ENCODE measurements at regions not wholly inside any gene's neighbourhood (a gene's known extent, or its start where the extent isn't known, plus 50 kb on each side); places are given as distances from the start of the nearest gene placed in this dataset.

- WGBS, result 89% methylated on average over 19 of the region's 19 CpGs
- intact Hi-C loops (cut with DNase I), result no loop called here
These were observed 308.0 kb downstream of the RRAGC start for GRCh38 chr1:38551318-38552307.

GRCh38 chr1:38549191-38549590, 310.4 kb downstream of the RRAGC start:
- no peaks in the 10 kb centered on the region for H3K36me3 ChIP-seq
- intact Hi-C loops (cut with DNase I), result no loop called here
- TF ChIP-seq EP300 (IDR thresholded peaks at IDR 0.05) (no peak), POLR2A (IDR thresholded peaks at IDR 0.05; ENCODE audit: low read depth) (no peak), CTCF (IDR thresholded peaks at IDR 0.05) (no peak), POLR2AphosphoS5 (IDR thresholded peaks at IDR 0.05) (no peak)
- H3K27me3 ChIP-seq, result peaks cover 0 to 7% (median 0%) of the 10 kb centered on the region in 4 donors
- H3K27ac ChIP-seq (replicated peaks in 1 of 4), result no peak overlapping the region
- H3K4me3 ChIP-seq, result no peak overlapping the region
- H3K9me3 ChIP-seq, result no peaks in the 10 kb centered on the region
- DNase-seq (ENCODE audit: extremely low spot score), result no peak
- H3K4me1 ChIP-seq, result peaks cover 0 to 11% (median 10%) of the 10 kb centered on the region in 4 donors
- WGBS, result 74% methylated on average over 3 of the region's 3 CpGs

More at GRCh38 chr1:38551318-38552307, 308.0 kb downstream of the RRAGC start:
- Histone ChIP-seq H3K9me3 (no peaks in the 10 kb centered on the region), H3K27ac (replicated peaks in 1 of 4) (no peak overlapping the region), H3K36me3 (no peaks in the 10 kb centered on the region), H3K4me1 (peaks cover 0 to 11% (median 9%) of the 10 kb centered on the region in 4 donors), H3K27me3 (peaks cover 0 to 7% (median 0%) of the 10 kb centered on the region in 4 donors), H3K4me3 (no peak overlapping the region)
- TF ChIP-seq POLR2AphosphoS5 (IDR thresholded peaks at IDR 0.05) (no peak), POLR2A (IDR thresholded peaks at IDR 0.05; ENCODE audit: low read depth) (no peak), EP300 (IDR thresholded peaks at IDR 0.05) (no peak), CTCF (IDR thresholded peaks at IDR 0.05) (no peak)
- no peak for DNase-seq (ENCODE audit: extremely low spot score)

- no peak for TF ChIP-seq CTCF (IDR thresholded peaks at IDR 0.05)
- no peak for TF ChIP-seq EP300 (IDR thresholded peaks at IDR 0.05)
- no peak for TF ChIP-seq POLR2A (IDR thresholded peaks at IDR 0.05; ENCODE audit: low read depth)
- TF ChIP-seq POLR2AphosphoS5 (IDR thresholded peaks at IDR 0.05), result no peak
- Histone ChIP-seq H3K27me3 (peaks cover 0 to 7% (median 0%) of the 10 kb centered on the region in 4 donors), H3K27ac (replicated peaks in 1 of 4) (no peak overlapping the region), H3K36me3 (no peaks in the 10 kb centered on the region), H3K4me3 (no peak overlapping the region), H3K4me1 (peaks cover 0 to 11% (median 10%) of the 10 kb centered on the region in 4 donors), H3K9me3 (no peaks in the 10 kb centered on the region)
- intact Hi-C loops (cut with DNase I), result no loop called here
- WGBS, result 38% methylated on average over 6 of the region's 6 CpGs
- DNase-seq (ENCODE audit: extremely low spot score), result no peak
These were observed 312.3 kb downstream of the RRAGC start for GRCh38 chr1:38547321-38547720.

GRCh38 chr1:38546636-38547035, 312.9 kb downstream of the RRAGC start:
- Histone ChIP-seq H3K4me1 (peaks cover 0 to 11% (median 10%) of the 10 kb centered on the region in 4 donors), H3K27ac (replicated peaks in 1 of 4) (no peak overlapping the region), H3K4me3 (no peak overlapping the region), H3K9me3 (no peaks in the 10 kb centered on the region), H3K36me3 (no peaks in the 10 kb centered on the region), H3K27me3 (peaks cover 0 to 7% (median 0%) of the 10 kb centered on the region in 4 donors)
- TF ChIP-seq POLR2AphosphoS5 (IDR thresholded peaks at IDR 0.05) (no peak), POLR2A (IDR thresholded peaks at IDR 0.05; ENCODE audit: low read depth) (no peak), EP300 (IDR thresholded peaks at IDR 0.05) (no peak), CTCF (IDR thresholded peaks at IDR 0.05) (no peak)
- intact Hi-C loops (cut with DNase I), result no loop called here
- DNase-seq (ENCODE audit: extremely low spot score), result no peak
- WGBS, result 53% methylated on average over 6 of the region's 6 CpGs
